ENCODE measurements at regions not wholly inside any gene's neighbourhood (a gene's known extent, or its start where the extent isn't known, plus 50 kb on each side); places are given as distances from the start of the nearest gene placed in this dataset.

DNA sequence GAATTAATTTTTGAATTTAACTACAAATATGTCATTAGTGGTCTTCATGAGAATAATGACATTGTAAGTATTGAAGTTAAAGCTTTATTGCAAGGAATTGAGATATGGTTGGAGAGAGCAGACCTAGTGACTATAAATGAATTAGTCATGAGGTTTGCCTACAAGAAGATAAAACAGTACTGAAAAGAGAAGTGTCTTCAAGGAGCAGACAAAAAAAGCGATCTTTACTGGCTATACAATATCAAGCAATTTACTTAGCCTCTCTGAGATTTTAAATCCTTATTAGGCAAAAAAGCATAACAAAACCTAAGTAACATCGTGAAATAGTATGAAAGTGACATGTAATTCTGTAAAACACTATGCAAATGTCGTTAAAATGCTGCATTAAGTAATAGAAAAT is 435.1 kb upstream of the PCDH20 start:
- H3K27ac ChIP-seq = no peak overlapping the region
- TF ChIP-seq, protein P1, sequence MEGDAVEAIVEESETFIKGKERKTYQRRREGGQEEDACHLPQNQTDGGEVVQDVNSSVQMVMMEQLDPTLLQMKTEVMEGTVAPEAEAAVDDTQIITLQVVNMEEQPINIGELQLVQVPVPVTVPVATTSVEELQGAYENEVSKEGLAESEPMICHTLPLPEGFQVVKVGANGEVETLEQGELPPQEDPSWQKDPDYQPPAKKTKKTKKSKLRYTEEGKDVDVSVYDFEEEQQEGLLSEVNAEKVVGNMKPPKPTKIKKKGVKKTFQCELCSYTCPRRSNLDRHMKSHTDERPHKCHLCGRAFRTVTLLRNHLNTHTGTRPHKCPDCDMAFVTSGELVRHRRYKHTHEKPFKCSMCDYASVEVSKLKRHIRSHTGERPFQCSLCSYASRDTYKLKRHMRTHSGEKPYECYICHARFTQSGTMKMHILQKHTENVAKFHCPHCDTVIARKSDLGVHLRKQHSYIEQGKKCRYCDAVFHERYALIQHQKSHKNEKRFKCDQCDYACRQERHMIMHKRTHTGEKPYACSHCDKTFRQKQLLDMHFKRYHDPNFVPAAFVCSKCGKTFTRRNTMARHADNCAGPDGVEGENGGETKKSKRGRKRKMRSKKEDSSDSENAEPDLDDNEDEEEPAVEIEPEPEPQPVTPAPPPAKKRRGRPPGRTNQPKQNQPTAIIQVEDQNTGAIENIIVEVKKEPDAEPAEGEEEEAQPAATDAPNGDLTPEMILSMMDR (IDR thresholded peaks at IDR 0.05) = no peak
- no peak for TF ChIP-seq POLR2A (IDR thresholded peaks at IDR 0.05)
- no peaks in the 10 kb centered on the region for H3K36me3 ChIP-seq (replicated peaks in 1 of 2)
- no peak overlapping the region for H3K4me3 ChIP-seq
- intact Hi-C loops (cut with DNase I) = no loop called here
- 79 to 86% (median 80%) methylated on average over 3 of the region's 3 CpGs for WGBS, 4 donors
- no peak for DNase-seq
- no peaks in the 10 kb centered on the region for H3K27me3 ChIP-seq
- no peaks in the 10 kb centered on the region for H3K4me1 ChIP-seq (replicated peaks in 1 of 2)
- H3K9me3 ChIP-seq (replicated peaks in 1 of 3) = no peaks in the 10 kb centered on the region

DNA sequence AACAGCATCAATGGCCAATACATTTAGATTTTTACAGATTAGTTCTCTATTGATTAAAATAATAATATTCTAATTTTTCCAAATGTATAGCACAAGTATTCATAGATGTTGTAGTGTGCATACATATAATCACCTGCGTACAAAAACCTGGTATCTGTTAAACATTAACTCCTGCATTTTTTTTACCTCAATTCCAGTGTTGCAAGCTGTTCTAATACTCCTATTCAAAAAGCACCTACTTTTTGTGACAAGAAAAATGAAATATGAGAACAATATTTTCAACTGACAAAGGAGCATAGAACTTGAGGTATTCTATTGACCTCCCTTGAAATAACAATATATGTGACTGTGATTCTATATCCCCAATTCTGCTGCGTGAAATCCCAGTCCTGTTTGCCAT is 422.9 kb upstream of the PCDH20 start:
- TF ChIP-seq, protein P1 (IDR thresholded peaks at IDR 0.05) = no peak
- no peak for TF ChIP-seq POLR2A (IDR thresholded peaks at IDR 0.05)
- H3K27me3 ChIP-seq = no peaks in the 10 kb centered on the region
- no peak overlapping the region for H3K4me3 ChIP-seq
- H3K4me1 ChIP-seq (replicated peaks in 1 of 2) = no peaks in the 10 kb centered on the region
- no peaks in the 10 kb centered on the region for H3K9me3 ChIP-seq (replicated peaks in 1 of 3)
- H3K36me3 ChIP-seq (replicated peaks in 1 of 2) = no peaks in the 10 kb centered on the region
- intact Hi-C loops (cut with DNase I) = no loop called here
- no peak overlapping the region for H3K27ac ChIP-seq
- DNase-seq = no peak
- 83 to 94% (median 89%) methylated on average over 2 of the region's 2 CpGs for WGBS, 4 donors

DNA sequence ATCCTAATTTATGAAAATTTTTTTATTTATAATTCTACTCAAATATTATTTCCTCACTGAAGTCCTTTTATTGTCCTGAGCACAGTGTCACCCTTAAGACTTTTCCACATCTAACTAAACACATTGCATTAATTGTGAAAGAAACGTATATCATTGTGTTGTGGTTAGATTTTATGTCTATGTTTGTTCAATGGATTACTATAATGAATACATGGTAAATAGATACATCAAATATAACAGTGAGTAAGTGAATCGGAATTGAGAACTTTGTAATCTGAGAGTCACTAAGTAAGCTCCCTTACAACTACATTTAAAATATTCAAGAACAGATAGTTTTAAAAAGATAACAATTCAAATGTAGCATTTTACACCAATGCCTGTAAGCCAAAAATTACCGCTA is 417.6 kb upstream of the PCDH20 start:
- Histone ChIP-seq H3K9me3 (replicated peaks in 1 of 3) (no peaks in the 10 kb centered on the region), H3K4me1 (replicated peaks in 1 of 2) (no peaks in the 10 kb centered on the region), H3K27me3 (no peaks in the 10 kb centered on the region), H3K4me3 (no peak overlapping the region), H3K36me3 (replicated peaks in 1 of 2) (no peaks in the 10 kb centered on the region), H3K27ac (no peak overlapping the region)
- 78 to 87% (median 82%) methylated on average over 3 of the region's 3 CpGs for WGBS, 4 donors
- TF ChIP-seq, protein P1 (IDR thresholded peaks at IDR 0.05) = no peak
- TF ChIP-seq POLR2A (IDR thresholded peaks at IDR 0.05) = no peak
- intact Hi-C loops (cut with DNase I) = no loop called here
- DNase-seq = no peak

DNA sequence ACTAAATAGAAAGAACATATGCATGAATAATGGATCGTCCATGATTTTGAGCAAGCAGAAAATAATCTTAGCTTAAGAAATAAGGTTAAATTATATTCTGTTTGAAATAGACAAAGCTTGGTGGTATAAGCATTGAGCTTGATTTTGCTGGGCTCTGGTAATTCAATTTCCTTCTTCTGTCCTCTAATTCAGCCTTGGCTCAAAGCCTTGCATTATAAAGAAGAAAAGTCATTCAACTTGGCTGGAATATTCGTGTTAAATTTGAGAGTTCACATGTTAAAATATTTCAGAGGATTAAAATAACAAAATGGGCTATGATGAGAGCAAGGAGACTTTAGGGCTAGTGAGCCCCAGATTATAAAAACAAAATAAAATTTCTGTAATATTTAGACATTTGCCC is 415.4 kb upstream of the PCDH20 start:
- no peak overlapping the region for H3K4me3 ChIP-seq
- no peak overlapping the region for H3K27ac ChIP-seq
- no peaks in the 10 kb centered on the region for H3K36me3 ChIP-seq (replicated peaks in 1 of 2)
- WGBS, 4 donors = 45 to 51% (median 48%) methylated on average over 2 of the region's 2 CpGs
- no peaks in the 10 kb centered on the region for H3K9me3 ChIP-seq (replicated peaks in 1 of 3)
- H3K27me3 ChIP-seq = no peaks in the 10 kb centered on the region
- intact Hi-C loops (cut with DNase I) = no loop called here
- no peak for DNase-seq
- no peaks in the 10 kb centered on the region for H3K4me1 ChIP-seq (replicated peaks in 1 of 2)
- TF ChIP-seq POLR2A (IDR thresholded peaks at IDR 0.05) = no peak
- TF ChIP-seq, protein P1 (IDR thresholded peaks at IDR 0.05) = no peak
